HG03575 (cell line): ENCODE measurements at regions not wholly inside any gene's neighbourhood (a gene's known extent, or its start where the extent isn't known, plus 50 kb on each side); places are given as distances from the start of the nearest gene placed in this dataset.
"Not testable (repeated sequence)": the region's sequence is repeated elsewhere in the genome, so short reads cannot be mapped to it uniquely, and the experiment has no call there.

Source experiments
- ATAC-seq: cut with Tn5 transposase; IDR thresholded peaks from one replicate; pipeline ENCODE4 v1.9.1; 2021; ENCODE audit not compliant: unreplicated experiment, insufficient number of reproducible peaks, low FRiP score; ENCODE audit errors: extremely low read depth

DNA sequence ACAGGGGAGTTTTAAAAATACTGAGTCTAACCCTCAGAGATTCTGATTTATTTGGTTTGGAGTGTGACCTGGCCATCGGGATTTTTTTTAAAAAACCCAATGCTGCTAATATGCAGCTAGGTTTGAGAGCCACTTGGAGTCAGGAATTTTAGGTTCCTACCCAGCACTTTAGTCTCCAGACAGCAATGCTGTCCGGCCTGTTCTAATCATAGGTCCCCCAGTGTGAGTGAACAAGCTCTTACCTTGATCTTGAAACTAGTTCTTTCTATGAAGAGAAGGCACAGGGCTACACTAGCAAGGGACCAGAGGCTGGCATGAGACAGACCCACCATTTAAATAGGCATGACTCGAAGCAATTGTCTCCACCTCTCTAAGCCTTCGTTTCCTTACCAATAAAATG is 103.5 kb downstream of the SMIM20 start:
- ATAC-seq, result no peak

DNA sequence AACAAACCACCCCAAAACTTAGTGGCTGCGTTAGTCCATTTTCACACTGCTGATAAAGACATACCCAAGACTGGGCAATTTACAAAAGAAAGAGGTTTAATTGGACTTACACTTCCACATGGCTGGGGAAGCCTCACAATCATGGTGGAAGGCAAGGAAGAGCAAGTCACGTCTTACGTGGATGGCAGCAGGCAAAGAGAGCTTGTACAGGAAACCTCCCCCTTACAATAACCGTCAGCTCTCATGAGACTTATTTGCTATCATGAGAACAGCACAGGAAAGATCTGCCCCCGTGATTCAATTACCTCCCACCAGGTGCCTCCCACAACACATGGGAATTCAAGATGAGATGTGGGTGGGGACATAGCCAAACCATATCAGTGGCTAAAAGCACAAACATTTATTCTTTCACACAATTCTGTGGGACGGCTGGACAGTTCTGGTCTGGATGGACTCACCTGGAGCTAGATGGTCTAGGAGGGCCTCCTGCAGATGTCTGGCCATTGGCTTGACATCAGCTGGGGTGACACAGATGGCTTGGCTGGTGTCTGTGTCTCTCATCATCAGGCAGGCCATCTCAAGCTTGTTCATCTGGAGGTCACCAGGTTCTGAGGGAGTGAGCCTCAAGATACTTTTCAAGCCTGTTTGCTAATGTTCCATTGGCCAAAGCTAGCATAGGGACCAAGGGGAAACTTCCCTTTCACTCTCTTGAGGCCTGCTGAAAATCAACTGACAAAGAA is 104.1 kb downstream of the SMIM20 start:
- not testable (repeated sequence) for ATAC-seq

DNA sequence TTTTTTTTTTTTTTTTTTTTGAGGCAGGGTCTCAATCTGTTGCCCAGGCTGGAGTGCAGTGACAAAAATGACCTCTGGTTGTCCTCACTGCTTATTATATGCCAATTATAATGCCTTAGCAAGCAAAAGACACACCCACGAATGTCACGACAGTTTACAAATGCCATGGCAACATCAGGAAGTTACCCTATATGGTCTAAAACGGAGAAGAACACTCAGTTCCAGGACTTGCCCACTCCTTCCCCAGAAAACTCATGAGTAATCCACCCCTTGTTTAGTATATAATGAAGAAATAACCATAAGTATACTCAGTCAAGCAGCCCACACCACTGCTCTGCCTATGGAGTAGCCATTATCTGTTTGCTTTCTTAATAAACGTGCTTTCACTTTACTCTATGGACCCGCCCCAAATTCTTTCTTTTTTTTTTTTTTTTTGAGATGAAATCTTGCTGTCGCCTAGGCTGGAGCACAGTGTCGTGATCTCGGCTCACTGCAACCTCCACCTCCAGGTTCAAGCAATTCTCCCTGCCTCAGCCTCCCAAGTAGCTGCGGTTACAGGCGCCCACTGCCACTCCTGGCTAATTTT is 106.2 kb downstream of the SMIM20 start:
- no peak for ATAC-seq

DNA sequence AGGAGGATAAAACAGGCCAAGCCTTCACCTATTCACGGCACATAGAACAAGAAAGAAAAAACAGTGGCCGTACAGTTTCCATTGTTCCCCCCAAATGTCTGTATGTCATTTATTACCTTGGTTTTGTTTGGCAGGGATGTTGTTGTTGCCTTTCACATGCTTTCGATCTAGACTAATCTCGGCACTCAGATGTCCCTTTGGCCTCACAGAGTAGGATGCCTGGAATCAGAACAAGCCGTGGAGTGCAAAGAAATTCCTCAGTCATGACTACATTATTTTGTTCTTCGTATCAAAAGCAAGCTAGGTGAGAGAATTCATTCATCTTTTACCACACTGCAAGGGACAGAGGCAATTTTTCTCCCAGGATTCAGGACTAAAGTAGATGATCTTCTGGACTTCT is 106.9 kb downstream of the SMIM20 start:
- no peak for ATAC-seq

DNA sequence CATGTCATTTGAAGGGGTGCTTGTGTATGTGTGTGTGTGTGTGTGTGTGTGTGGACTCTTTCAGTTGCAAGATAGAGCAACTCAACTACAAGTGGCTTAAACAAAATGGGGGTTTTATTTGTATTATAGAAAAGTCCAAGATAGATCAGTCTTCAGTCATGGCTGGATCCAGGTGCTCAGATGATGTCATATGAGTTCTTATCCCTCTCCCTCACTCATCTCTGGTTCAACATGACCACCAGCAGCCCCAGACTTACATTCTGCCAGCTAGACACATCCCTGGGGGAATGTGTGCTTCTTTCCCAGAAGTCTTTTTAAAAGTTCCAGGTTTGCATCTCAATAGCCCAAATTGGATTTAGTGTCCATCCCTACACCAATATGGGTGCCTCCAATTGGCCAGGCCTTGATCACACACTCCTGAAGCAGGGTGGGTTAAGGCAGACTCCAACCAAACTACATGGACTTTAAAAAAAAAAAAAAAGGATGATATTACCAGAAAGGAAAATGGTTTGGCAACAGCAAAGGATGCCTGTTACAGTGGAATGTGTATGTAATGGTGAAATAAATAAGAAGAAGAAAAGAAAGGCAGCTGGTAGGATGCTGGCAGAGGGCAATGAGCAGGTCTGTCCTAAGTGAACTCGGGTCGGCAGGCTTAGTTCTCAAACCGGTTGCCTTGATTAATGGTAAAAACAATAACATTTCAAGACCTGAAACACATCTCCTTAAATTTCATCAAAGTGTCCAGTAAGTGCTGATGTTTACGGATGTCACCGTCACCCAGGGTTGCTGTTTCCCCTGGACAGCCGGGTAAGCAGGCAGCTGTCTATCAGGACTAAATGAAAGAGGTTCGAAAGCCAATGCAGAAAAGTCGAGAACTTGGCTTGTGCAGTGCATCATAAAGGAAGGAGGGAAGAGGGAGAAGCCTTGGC is 107.7 kb downstream of the SMIM20 start:
- no peak for ATAC-seq

DNA sequence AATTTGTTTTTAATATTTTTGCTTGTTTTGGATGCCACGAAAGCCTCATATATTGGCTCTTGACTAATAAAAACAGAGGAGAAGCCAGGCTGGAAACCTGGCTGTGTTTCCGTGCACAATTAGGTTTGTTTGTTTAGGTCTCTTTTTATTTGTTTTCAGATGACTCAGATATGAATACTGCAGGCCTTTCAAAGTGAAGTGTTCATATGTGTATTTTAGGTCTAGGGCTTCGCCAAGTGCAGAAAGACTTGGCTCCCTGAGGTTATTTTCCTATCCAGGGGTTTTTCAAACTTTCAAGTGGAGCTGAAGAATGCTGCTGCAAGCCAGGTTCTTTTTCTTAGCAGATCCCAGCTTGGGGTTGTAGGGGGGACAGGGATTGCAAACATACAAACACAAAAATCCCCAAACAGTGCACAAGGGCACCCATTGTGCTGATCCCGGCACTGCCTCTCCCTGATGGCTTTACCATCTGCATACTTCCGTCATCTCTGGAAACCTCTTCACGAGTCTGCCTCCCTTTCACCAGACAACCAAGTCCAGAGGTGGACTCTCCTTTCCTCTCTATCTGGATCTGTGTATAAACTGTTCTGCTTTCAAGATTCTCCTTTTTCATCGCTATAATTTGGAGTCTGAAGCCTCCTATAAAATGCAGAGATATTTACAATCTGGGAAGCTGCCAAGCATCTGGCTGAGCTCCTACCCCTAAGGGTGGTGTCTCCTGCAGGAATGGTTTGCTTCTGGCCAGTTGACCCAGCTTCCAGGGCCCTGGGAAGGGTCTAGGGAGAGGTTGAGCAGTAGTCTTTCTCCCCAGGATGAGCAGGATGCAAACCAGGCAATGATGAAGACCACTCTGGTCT is 108.6 kb downstream of the SMIM20 start:
- no peak for ATAC-seq

DNA sequence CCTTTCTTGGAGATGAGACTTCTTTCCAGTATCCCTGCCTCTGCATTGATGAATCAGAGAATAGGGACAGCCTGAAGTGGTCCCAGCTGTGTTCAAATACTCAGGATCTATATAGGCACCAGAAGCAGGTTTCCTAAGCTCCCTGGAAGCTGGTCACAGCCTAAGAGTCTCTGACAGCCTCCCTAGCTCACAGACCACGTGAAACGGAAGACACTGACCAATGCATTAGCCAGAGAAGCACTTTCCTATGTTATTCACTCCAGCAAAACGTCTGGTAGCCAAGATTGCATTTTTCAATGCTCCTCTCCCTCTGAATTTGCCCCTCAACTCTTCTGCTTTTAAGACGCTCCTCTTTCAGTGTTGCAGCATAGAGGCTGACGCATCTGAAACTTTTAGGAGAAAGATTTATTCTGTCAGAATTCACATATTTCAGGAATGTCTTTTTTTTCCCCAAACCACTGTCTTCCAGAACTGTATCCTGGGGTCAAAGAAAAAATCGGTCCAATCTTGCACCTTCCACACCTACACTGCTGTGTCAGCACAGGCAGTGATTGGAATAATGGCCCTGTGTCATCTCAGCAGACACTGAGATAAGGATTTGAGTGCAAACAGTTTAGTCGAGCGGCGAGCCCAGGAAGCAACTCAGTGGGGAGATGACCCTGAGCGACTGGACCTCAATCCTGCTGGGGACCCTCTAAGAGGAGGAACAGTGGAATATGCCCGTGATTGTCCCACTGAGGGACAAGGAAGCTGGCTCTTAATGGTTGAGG is 109.4 kb downstream of the SMIM20 start:
- no peak for ATAC-seq

DNA sequence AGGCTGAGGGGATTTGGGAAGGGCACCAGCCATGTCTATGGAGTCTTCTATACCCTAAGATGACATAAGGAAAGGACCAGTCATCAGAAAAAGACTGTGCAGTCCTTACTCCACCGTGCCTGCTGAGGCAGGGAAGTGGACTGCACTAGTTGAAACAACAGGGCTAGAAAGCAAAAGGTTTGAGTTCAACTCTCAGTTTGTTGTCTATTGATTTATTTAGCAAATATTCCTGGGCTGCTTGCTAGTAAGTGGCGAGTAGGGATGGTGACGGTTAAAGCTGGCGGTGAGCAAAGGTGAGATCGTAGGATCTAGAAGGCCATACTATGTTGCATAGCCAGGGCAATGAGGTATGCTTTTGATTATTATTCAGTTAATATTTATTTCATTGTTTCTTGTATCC is 110.1 kb downstream of the SMIM20 start:
- ATAC-seq, result no peak

DNA sequence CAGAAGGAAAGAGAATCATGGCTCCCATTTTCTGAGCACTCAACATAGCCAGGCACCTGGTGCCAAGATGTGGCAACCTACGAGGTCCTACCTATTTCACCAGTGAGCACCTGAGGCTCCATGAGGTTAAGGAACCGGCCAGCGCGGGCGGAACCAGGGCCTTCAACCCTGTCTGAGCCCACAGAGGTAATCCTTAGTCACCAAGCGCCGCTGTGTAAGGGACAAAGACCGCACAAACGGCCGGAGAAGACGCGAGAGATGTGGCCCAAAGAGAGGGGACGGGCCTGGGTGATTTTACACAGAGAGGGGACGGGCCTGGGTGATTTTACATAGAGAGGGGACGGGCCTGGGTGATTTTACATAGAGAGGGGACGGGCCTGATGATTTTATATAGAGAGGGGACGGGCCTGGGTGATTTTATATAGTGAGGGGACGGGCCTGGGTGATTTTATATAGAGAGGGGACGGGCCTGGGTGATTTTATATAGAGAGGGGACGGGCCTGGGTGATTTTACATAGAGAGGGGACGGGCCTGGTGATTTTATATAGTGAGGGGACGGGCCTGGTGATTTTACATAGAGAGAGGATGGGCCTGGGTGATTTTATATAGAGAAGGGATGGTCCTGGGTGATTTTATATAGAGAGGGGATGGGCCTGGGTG is 114.2 kb downstream of the SMIM20 start:
- ATAC-seq, result no peak

DNA sequence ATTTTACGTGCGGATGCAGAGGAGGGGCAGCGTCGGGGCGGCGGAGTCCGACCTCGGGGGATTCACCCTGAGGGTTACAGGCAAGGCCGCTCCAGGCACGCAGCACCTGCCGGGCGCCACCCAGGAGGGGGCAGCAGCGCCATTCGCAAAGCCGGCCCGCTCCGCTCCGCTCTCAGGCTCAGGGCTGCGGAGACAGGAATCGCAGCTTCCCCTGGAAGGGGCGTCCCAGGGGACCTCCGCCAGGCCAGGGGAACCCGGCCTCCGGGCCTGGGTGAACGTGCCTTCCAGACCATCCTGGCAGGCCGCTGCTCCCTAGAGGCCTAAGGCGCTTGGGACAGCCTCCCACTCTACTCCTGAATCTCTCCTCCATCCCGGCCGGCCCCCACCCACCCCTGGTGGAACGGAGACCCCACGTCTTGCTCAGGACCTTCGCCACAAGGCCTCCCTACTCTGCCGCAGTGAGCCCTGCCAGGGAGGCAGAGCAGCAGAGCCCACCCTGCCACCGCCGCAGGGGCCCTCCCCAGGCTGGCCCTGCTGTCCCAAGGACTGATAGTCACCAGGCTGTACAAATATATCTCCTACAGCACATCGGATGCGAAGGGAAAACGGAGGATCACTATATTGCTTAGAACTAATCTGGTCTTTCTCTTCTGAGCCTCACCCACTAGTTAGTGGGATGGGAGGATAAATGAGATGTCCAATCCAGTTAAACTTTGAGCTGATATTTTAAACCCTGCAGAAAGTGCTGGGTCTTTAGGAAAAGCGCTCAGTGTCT is 115.0 kb downstream of the SMIM20 start:
- ATAC-seq, result no peak

DNA sequence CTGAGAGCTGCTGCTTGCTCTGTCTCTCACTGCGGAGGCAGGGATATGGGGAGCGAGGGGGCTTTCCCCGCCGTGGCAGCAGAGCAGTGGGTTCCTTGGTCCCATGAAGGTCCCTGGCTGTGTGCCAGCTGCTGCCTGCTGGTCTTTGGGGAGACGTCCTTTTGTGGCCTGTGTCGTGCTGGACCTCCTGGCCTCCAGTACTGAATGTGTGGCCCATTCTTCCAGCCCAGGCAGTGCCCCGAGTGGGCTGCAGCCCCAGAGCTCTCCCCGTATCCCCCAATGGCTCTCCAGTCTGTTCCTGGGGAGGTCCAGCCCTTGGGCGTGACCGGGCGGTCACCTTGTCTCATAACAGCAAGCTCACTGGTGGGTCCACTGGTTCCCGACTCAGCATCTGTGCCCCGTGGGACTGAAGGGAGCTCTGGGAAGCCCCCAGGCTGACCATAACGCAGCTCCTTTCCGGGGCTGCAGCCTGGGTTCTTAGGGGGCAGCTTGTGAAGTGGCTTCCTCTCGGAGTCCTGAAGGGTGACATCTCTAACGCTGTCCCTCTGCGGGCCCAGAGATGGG is 115.6 kb downstream of the SMIM20 start:
- no peak for ATAC-seq

DNA sequence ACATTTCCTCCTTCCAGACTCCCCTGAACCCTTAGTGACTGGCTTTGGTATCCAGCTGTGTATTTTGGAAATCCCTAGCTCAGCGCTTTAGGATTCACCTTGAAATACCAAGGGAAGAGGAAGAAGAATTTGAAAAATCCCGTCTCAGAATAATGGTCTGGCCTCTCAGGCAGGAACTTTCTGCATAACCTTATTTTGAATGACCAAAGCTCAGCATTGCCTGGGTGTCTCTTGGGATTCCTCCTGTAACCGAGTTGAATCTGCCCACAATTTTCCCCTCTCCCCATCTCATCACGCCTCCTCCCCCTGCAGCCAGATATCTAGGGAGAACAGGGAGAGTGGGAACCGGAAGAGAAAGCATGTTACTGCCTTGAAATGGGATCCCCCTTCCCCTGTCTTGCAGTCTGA is 116.2 kb downstream of the SMIM20 start:
- no peak for ATAC-seq

DNA sequence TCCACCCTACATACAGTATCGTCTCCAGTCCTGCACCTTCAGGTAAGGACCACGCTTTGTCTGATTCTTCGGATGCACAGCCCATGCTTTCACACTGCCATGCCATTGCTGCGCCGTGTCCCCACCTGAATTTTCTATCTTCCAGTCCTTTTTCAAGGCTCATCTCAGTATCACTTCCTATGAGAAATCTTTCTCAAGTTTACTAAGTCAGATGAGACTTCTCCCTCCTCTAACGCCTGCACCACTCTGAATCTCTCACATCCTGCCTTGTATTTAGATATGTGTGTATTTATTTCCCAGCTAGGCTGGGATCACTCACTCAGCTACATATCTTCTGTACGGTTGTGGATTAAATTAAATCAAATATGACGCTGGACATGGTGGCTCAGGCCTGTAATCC is 116.8 kb downstream of the SMIM20 start:
- ATAC-seq, result no peak

DNA sequence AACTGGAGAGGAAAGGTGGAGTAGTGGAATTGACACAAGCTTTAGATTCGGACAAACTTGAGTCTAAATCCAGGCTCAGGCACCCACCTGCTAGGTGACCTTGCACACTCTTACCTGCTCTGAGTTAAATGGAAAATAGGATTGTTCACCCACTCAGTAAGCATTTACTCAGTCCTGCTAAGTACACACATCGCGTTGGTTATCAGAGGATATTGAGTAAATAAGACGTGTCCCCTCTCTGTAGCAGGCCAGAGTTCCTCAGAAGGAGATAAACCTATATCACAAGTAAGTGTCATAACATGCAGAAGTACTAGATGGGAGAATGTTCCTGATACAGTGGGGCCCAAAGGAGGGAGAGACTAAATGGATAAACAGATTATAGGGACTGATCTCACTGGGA is 117.7 kb downstream of the SMIM20 start:
- ATAC-seq, result no peak

DNA sequence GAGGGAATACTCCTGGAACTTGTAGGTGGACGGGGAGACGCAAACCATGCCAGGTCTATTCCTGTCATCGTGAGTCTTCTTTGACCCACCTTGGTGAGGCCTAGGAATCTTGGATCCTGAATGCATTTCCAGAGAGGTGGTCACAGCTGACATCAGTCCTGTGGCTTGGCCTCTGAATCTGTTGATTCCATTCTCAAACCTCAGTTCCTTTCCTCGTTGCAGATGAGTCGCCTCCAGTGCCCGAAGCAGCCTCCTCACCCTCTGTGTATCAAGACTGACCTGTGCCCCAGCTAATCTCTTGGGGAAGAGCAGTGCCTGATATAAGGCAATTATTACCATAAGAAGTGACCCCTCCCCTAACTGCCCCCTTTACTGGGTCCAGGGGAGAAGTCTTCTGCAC is 118.1 kb downstream of the SMIM20 start:
- ATAC-seq, result no peak

DNA sequence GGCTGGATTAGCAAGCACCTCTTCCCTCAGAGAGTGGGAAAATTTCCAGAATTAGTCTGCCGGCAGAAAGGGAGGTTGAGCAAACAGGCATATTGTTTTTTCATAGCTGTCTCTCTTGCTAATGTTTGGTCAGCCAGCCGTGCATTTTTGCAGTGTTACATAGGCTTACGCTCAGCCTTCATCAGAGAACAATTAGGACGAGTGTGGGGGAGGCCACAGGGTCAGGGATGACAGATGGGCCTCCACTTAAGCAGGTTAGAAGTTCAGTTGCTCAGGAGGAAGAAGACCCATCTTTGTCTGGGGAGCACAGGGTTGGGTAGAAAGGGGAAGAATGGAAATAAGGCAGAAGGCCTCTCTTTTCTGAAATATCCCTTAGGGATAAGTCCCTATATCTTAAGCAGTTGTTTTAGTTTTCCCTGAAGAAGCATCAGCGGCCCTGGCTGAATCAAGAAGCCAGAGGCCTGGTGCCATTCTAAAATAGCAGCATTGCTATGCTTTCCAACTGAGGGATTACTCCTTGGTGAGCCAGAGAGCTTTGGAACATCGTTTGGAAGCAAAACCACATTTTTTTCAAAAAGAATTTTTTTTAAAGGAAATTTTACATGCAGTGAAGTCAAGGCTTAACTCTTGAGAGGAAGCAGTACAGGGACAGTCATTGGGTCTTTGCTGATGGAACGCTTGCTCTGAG is 118.8 kb downstream of the SMIM20 start:
- ATAC-seq, result no peak
